HG03575 (cell line): ENCODE measurements at regions not wholly inside any gene's neighbourhood (a gene's known extent, or its start where the extent isn't known, plus 50 kb on each side); places are given as distances from the start of the nearest gene placed in this dataset.
A peak's percentile ranks its signal among the peaks of the same experiment; 100 is the strongest.

Experiments used
- ATAC-seq: cut with Tn5 transposase; IDR thresholded peaks from one replicate; pipeline ENCODE4 v1.9.1; 2021; ENCODE audit not compliant: unreplicated experiment, insufficient number of reproducible peaks, low FRiP score; ENCODE audit errors: extremely low read depth

GRCh38 chr17:51381262-51381661 is 120.9 kb downstream of the UTP18 start:
- no peak for ATAC-seq

- no peak for ATAC-seq
Measured at GRCh38 chr17:51385208-51385607, 124.9 kb downstream of the UTP18 start.

GRCh38 chr17:51387582-51387981 is 127.2 kb downstream of the UTP18 start:
- no peak for ATAC-seq

- no peak for ATAC-seq
Measured at GRCh38 chr17:51387986-51388385, 127.6 kb downstream of the UTP18 start.

- no peak for ATAC-seq
Measured at GRCh38 chr17:51389875-51390274, 129.5 kb downstream of the UTP18 start.

- ATAC-seq = no peak
Measured at GRCh38 chr17:51391982-51392654, 131.8 kb downstream of the UTP18 start.

GRCh38 chr17:51395621-51396020 is 135.3 kb downstream of the UTP18 start:
- ATAC-seq = no peak

- ATAC-seq = no peak
Measured at GRCh38 chr17:51397361-51398127, 137.2 kb downstream of the UTP18 start.

GRCh38 chr17:51398128-51398525 is 137.8 kb downstream of the UTP18 start:
- no peak for ATAC-seq

GRCh38 chr17:51398687-51399086 is 138.3 kb downstream of the UTP18 start:
- ATAC-seq = no peak

- ATAC-seq = no peak
Measured at GRCh38 chr17:51401279-51401678, 140.9 kb downstream of the UTP18 start.

- ATAC-seq = no peak
Measured at GRCh38 chr17:51402899-51403298, 142.6 kb downstream of the UTP18 start.

- no peak for ATAC-seq
Measured at GRCh38 chr17:51407576-51407975, 147.2 kb downstream of the UTP18 start.

- no peak for ATAC-seq
Measured at GRCh38 chr17:51419476-51419875, 159.1 kb downstream of the UTP18 start.

GRCh38 chr17:51421525-51421924 is 161.2 kb downstream of the UTP18 start:
- ATAC-seq = no peak

- no peak for ATAC-seq
Measured at GRCh38 chr17:51422634-51423033, 162.3 kb downstream of the UTP18 start.

- no peak for ATAC-seq
Measured at GRCh38 chr17:51423421-51424160, 163.2 kb downstream of the UTP18 start.

- ATAC-seq = no peak
Measured at GRCh38 chr17:51425773-51426172, 165.4 kb downstream of the UTP18 start.

GRCh38 chr17:51427323-51427811 is 167.0 kb downstream of the UTP18 start:
- ATAC-seq = no peak

- peak; percentile 84 for ATAC-seq
Measured at GRCh38 chr17:51427856-51428255, 167.5 kb downstream of the UTP18 start.
